ENCODE measurements at regions not wholly inside any gene's neighbourhood (a gene's known extent, or its start where the extent isn't known, plus 50 kb on each side); places are given as distances from the start of the nearest gene placed in this dataset.

GRCh38 chr9:108663422-108663821, 192.4 kb downstream of the ACTL7B start:
- Histone ChIP-seq H3K4me3 (ENCODE audit: low read length) (no peak overlapping the region), H3K9ac (ENCODE audit: low read depth, low read length) (no peak overlapping the region), H3K4me2 (ENCODE audit: low read length) (no peak overlapping the region), H3K4me1 (ENCODE audit: control insufficient read depth, insufficient read depth, low read length) (no peaks in the 10 kb centered on the region), H3K9me3 (replicated peaks; ENCODE audit: low read length) (no peaks in the 10 kb centered on the region), H3K27me3 (ENCODE audit: control insufficient read depth, insufficient read depth, low read length) (no peaks in the 10 kb centered on the region), H3K36me3 (ENCODE audit: insufficient read depth, low read length) (no peaks in the 10 kb centered on the region)

GRCh38 chr9:108662956-108663355, 192.8 kb downstream of the ACTL7B start:
- Histone ChIP-seq H3K4me2 (ENCODE audit: low read length) (no peak overlapping the region), H3K27me3 (ENCODE audit: control insufficient read depth, insufficient read depth, low read length) (no peaks in the 10 kb centered on the region), H3K36me3 (ENCODE audit: insufficient read depth, low read length) (no peaks in the 10 kb centered on the region), H3K9ac (ENCODE audit: low read depth, low read length) (no peak overlapping the region), H3K4me1 (ENCODE audit: control insufficient read depth, insufficient read depth, low read length) (no peaks in the 10 kb centered on the region), H3K9me3 (replicated peaks; ENCODE audit: low read length) (no peaks in the 10 kb centered on the region), H3K4me3 (ENCODE audit: low read length) (no peak overlapping the region)

- H3K27me3 ChIP-seq (ENCODE audit: control insufficient read depth, insufficient read depth, low read length), result no peaks in the 10 kb centered on the region
- H3K4me2 ChIP-seq (ENCODE audit: low read length), result no peak overlapping the region
- H3K9ac ChIP-seq (ENCODE audit: low read depth, low read length), result no peak overlapping the region
- no peaks in the 10 kb centered on the region for H3K36me3 ChIP-seq (ENCODE audit: insufficient read depth, low read length)
- no peaks in the 10 kb centered on the region for H3K4me1 ChIP-seq (ENCODE audit: control insufficient read depth, insufficient read depth, low read length)
- H3K4me3 ChIP-seq (ENCODE audit: low read length), result no peak overlapping the region
- H3K9me3 ChIP-seq (replicated peaks; ENCODE audit: low read length), result no peaks in the 10 kb centered on the region
These were observed 193.5 kb downstream of the ACTL7B start for GRCh38 chr9:108662091-108662875.

- Histone ChIP-seq H3K9ac (ENCODE audit: low read depth, low read length) (no peak overlapping the region), H3K4me3 (ENCODE audit: low read length) (no peak overlapping the region), H3K27me3 (ENCODE audit: control insufficient read depth, insufficient read depth, low read length) (peaks cover 7% of the 10 kb centered on the region), H3K36me3 (ENCODE audit: insufficient read depth, low read length) (no peaks in the 10 kb centered on the region), H3K4me2 (ENCODE audit: low read length) (no peak overlapping the region), H3K4me1 (ENCODE audit: control insufficient read depth, insufficient read depth, low read length) (no peaks in the 10 kb centered on the region), H3K9me3 (replicated peaks; ENCODE audit: low read length) (no peaks in the 10 kb centered on the region)
These were observed 199.2 kb downstream of the ACTL7B start for GRCh38 chr9:108656566-108656965.

GRCh38 chr9:108655818-108656217, 200.0 kb downstream of the ACTL7B start:
- Histone ChIP-seq H3K9me3 (replicated peaks; ENCODE audit: low read length) (no peaks in the 10 kb centered on the region), H3K27me3 (ENCODE audit: control insufficient read depth, insufficient read depth, low read length) (peaks cover 7% of the 10 kb centered on the region), H3K4me1 (ENCODE audit: control insufficient read depth, insufficient read depth, low read length) (no peaks in the 10 kb centered on the region), H3K9ac (ENCODE audit: low read depth, low read length) (no peak overlapping the region), H3K4me2 (ENCODE audit: low read length) (no peak overlapping the region), H3K4me3 (ENCODE audit: low read length) (no peak overlapping the region), H3K36me3 (ENCODE audit: insufficient read depth, low read length) (no peaks in the 10 kb centered on the region)

GRCh38 chr9:108654566-108654965, 201.2 kb downstream of the ACTL7B start:
- Histone ChIP-seq H3K27me3 (ENCODE audit: control insufficient read depth, insufficient read depth, low read length) (peaks cover 9% of the 10 kb centered on the region), H3K4me2 (ENCODE audit: low read length) (no peak overlapping the region), H3K9me3 (replicated peaks; ENCODE audit: low read length) (no peaks in the 10 kb centered on the region), H3K9ac (ENCODE audit: low read depth, low read length) (no peak overlapping the region), H3K4me1 (ENCODE audit: control insufficient read depth, insufficient read depth, low read length) (no peaks in the 10 kb centered on the region), H3K4me3 (ENCODE audit: low read length) (no peak overlapping the region), H3K36me3 (ENCODE audit: insufficient read depth, low read length) (no peaks in the 10 kb centered on the region)

GRCh38 chr9:108652851-108653250, 202.9 kb downstream of the ACTL7B start:
- H3K36me3 ChIP-seq (ENCODE audit: insufficient read depth, low read length), result no peaks in the 10 kb centered on the region
- H3K4me1 ChIP-seq (ENCODE audit: control insufficient read depth, insufficient read depth, low read length), result no peaks in the 10 kb centered on the region
- H3K4me2 ChIP-seq (ENCODE audit: low read length), result no peak overlapping the region

GRCh38 chr9:108650826-108651225, 205.0 kb downstream of the ACTL7B start:
- Histone ChIP-seq H3K4me3 (ENCODE audit: low read length) (no peak overlapping the region), H3K4me1 (ENCODE audit: control insufficient read depth, insufficient read depth, low read length) (no peaks in the 10 kb centered on the region), H3K9ac (ENCODE audit: low read depth, low read length) (no peak overlapping the region), H3K4me2 (ENCODE audit: low read length) (no peak overlapping the region), H3K27me3 (ENCODE audit: control insufficient read depth, insufficient read depth, low read length) (peaks cover 17% of the 10 kb centered on the region), H3K36me3 (ENCODE audit: insufficient read depth, low read length) (no peaks in the 10 kb centered on the region), H3K9me3 (replicated peaks; ENCODE audit: low read length) (no peaks in the 10 kb centered on the region)

More at GRCh38 chr9:108652851-108653250, 202.9 kb downstream of the ACTL7B start:
- Histone ChIP-seq H3K9ac (ENCODE audit: low read depth, low read length) (no peak overlapping the region), H3K9me3 (replicated peaks; ENCODE audit: low read length) (no peaks in the 10 kb centered on the region), H3K4me3 (ENCODE audit: low read length) (no peak overlapping the region), H3K27me3 (ENCODE audit: control insufficient read depth, insufficient read depth, low read length) (peaks cover 14% of the 10 kb centered on the region)

- Histone ChIP-seq H3K4me3 (ENCODE audit: low read length) (no peak overlapping the region), H3K36me3 (ENCODE audit: insufficient read depth, low read length) (no peaks in the 10 kb centered on the region), H3K27me3 (ENCODE audit: control insufficient read depth, insufficient read depth, low read length) (peaks cover 13% of the 10 kb centered on the region), H3K4me1 (ENCODE audit: control insufficient read depth, insufficient read depth, low read length) (no peaks in the 10 kb centered on the region), H3K4me2 (ENCODE audit: low read length) (no peak overlapping the region), H3K9ac (ENCODE audit: low read depth, low read length) (no peak overlapping the region), H3K9me3 (replicated peaks; ENCODE audit: low read length) (no peaks in the 10 kb centered on the region)
These were observed 210.3 kb downstream of the ACTL7B start for GRCh38 chr9:108645520-108645919.

GRCh38 chr9:108643731-108644510, 211.9 kb downstream of the ACTL7B start:
- no peak overlapping the region for H3K4me2 ChIP-seq (ENCODE audit: low read length)
- H3K4me3 ChIP-seq (ENCODE audit: low read length), result no peak overlapping the region
- no peaks in the 10 kb centered on the region for H3K36me3 ChIP-seq (ENCODE audit: insufficient read depth, low read length)
- no peaks in the 10 kb centered on the region for H3K9me3 ChIP-seq (replicated peaks; ENCODE audit: low read length)
- H3K9ac ChIP-seq (ENCODE audit: low read depth, low read length), result no peak overlapping the region
- H3K4me1 ChIP-seq (ENCODE audit: control insufficient read depth, insufficient read depth, low read length), result no peaks in the 10 kb centered on the region
- H3K27me3 ChIP-seq (ENCODE audit: control insufficient read depth, insufficient read depth, low read length), result peaks cover 9% of the 10 kb centered on the region

- H3K9ac ChIP-seq (ENCODE audit: low read depth, low read length), result no peak overlapping the region
- no peaks in the 10 kb centered on the region for H3K4me1 ChIP-seq (ENCODE audit: control insufficient read depth, insufficient read depth, low read length)
- no peak overlapping the region for H3K4me2 ChIP-seq (ENCODE audit: low read length)
- peaks cover 7% of the 10 kb centered on the region for H3K27me3 ChIP-seq (ENCODE audit: control insufficient read depth, insufficient read depth, low read length)
- H3K9me3 ChIP-seq (replicated peaks; ENCODE audit: low read length), result no peaks in the 10 kb centered on the region
- no peaks in the 10 kb centered on the region for H3K36me3 ChIP-seq (ENCODE audit: insufficient read depth, low read length)
- no peak overlapping the region for H3K4me3 ChIP-seq (ENCODE audit: low read length)
These were observed 212.9 kb downstream of the ACTL7B start for GRCh38 chr9:108642871-108643270.
